ENCODE measurements at regions not wholly inside any gene's neighbourhood (a gene's known extent, or its start where the extent isn't known, plus 50 kb on each side); places are given as distances from the start of the nearest gene placed in this dataset.

DNA sequence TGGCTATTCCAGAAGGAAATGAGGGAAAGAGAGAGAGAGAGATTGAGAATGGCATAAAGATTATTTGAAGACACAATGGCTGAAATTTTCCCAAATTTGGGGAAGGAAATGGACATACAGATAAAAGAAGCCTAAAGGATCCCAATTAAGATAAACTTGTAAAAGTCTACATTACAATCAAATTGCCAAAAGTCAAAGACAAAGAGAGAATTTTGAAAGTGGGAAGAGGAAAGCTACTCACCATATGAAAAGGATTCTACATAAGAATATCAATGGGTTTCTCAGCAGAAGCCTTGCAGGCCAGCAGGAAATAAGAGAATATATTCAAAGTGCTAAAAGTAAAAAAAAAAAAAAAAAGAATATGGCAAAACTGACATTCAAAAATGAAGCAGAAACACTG, 233.0 kb upstream of the NFIA start:
- TF ChIP-seq RNF2 (IDR thresholded peaks at IDR 0.05; ENCODE audit: borderline replicate concordance, low read depth, low read length, missing control alignments, poor library complexity, severe bottlenecking) (no peak), FOSL1 (IDR thresholded peaks at IDR 0.05; ENCODE audit: insufficient read depth, low read depth, low read length) (no peak), POLR2AphosphoS5 (IDR thresholded peaks at IDR 0.05; ENCODE audit: low read depth, low read length) (no peak), RAD21 (IDR thresholded peaks at IDR 0.05 in 1 of 2, conservative IDR thresholded peaks at IDR 0.05 in 1 of 2; ENCODE audit: low read depth in 2 of 2, low read length in 2 of 2) (no peak), ZNF274 (IDR thresholded peaks at IDR 0.05; ENCODE audit: borderline replicate concordance, extremely low read depth, low read length) (no peak)
- TF ChIP-seq, protein P1, sequence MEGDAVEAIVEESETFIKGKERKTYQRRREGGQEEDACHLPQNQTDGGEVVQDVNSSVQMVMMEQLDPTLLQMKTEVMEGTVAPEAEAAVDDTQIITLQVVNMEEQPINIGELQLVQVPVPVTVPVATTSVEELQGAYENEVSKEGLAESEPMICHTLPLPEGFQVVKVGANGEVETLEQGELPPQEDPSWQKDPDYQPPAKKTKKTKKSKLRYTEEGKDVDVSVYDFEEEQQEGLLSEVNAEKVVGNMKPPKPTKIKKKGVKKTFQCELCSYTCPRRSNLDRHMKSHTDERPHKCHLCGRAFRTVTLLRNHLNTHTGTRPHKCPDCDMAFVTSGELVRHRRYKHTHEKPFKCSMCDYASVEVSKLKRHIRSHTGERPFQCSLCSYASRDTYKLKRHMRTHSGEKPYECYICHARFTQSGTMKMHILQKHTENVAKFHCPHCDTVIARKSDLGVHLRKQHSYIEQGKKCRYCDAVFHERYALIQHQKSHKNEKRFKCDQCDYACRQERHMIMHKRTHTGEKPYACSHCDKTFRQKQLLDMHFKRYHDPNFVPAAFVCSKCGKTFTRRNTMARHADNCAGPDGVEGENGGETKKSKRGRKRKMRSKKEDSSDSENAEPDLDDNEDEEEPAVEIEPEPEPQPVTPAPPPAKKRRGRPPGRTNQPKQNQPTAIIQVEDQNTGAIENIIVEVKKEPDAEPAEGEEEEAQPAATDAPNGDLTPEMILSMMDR (IDR thresholded peaks at IDR 0.05; ENCODE audit: control extremely low read depth in 1 of 3, insufficient read depth in 1 of 3, low read depth in 1 of 3, low read length in 3 of 3): no peak
